HepG2 (cell line): ENCODE measurements at regions not wholly inside any gene's neighbourhood (a gene's known extent, or its start where the extent isn't known, plus 50 kb on each side); places are given as distances from the start of the nearest gene placed in this dataset.

ENCODE experiments used
- ARNTL ChIP-seq: sonication (generic); formaldehyde crosslinking; IDR thresholded peaks from 2 replicates; pipeline ENCODE4 v1.4.0; 2020; ENCODE audit warnings: mild to moderate bottlenecking, missing genetic modification reagents
- CSRNP1 ChIP-seq: sonication (generic); formaldehyde crosslinking; IDR thresholded peaks from 2 replicates; pipeline ENCODE4 v1.8.1; 2023; ENCODE audit warnings: mild to moderate bottlenecking, missing genetic modification reagents
- ELF1 ChIP-seq: sonication (generic); formaldehyde crosslinking; IDR thresholded peaks from 2 replicates; pipeline ENCODE4 v1.4.0; 2020; ENCODE audit warnings: missing genetic modification reagents
- ELK4 ChIP-seq: sonication (generic); formaldehyde crosslinking; IDR thresholded peaks from 2 replicates; pipeline ENCODE4 v1.9.0; 2021; ENCODE audit warnings: missing genetic modification reagents, borderline replicate concordance
- EP300 ChIP-seq, 3 experiments: sonication (generic) in 1 of 3; formaldehyde crosslinking in 1 of 3; IDR thresholded peaks; 2 replicates each; pipeline versions ENCODE4 v1.5.1 to v1.6.1; 2011 to 2020; ENCODE audit warnings: low read depth in 2 of 3, low read length in 2 of 3, borderline replicate concordance in 1 of 3, improper control_type of control experiment in 1 of 3, mild to moderate bottlenecking in 1 of 3, missing genetic modification reagents in 1 of 3, moderate library complexity in 1 of 3
- FOXM1 ChIP-seq: sonication (generic); formaldehyde crosslinking; IDR thresholded peaks from 2 replicates; pipeline ENCODE4 v1.5.0; 2020; ENCODE audit warnings: missing genetic modification reagents
- RAD21 ChIP-seq: fragments of 450-650 bp; formaldehyde crosslinking; IDR thresholded peaks from 2 replicates; pipeline ENCODE4 v1.5.0; 2020; ENCODE audit warnings: mild to moderate bottlenecking
- TAF15 ChIP-seq: fragments of 200-400 bp; formaldehyde crosslinking; IDR thresholded peaks from one replicate; pipeline ENCODE4 v1.6.1; 2018; ENCODE audit warnings: mild to moderate bottlenecking, low read depth, low read length; ENCODE audit not compliant: poor library complexity, severe bottlenecking
- USF2 ChIP-seq, 2 experiments: sonication (generic) in 1 of 2; formaldehyde crosslinking in 1 of 2; IDR thresholded peaks; 2 replicates each; pipeline versions ENCODE4 v1.5.1 to v1.6.1; 2011 to 2020; ENCODE audit warnings: borderline replicate concordance in 1 of 2, low read depth in 1 of 2, low read length in 1 of 2, mild to moderate bottlenecking in 1 of 2, missing genetic modification reagents in 1 of 2, moderate library complexity in 1 of 2
- ZIK1 ChIP-seq: sonication (generic); formaldehyde crosslinking; IDR thresholded peaks from 2 replicates; pipeline ENCODE4 v1.5.0; 2020; ENCODE audit warnings: mild to moderate bottlenecking, low read depth, missing genetic modification reagents, borderline replicate concordance
- ZNF263 ChIP-seq: sonication (generic); formaldehyde crosslinking; IDR thresholded peaks from 2 replicates; pipeline ENCODE4 v1.4.0; 2020; ENCODE audit warnings: missing genetic modification reagents
- ZNF570 ChIP-seq: sonication (generic); formaldehyde crosslinking; IDR thresholded peaks from 2 replicates; pipeline ENCODE4 v1.4.0; 2020; ENCODE audit warnings: mild to moderate bottlenecking, missing genetic modification reagents, borderline replicate concordance

GRCh38 chrX:91081873-91082272 lies 352.8 kb upstream of the PABPC5 start:
- TF ChIP-seq ZNF570 (CRISPR knock-in tag) (no peak), USF2 (IDR thresholded peaks at IDR 0.05; ENCODE audit: low read depth, low read length) (no peak), USF2 (CRISPR knock-in tag; IDR thresholded peaks at IDR 0.05; ENCODE audit: borderline replicate concordance) (no peak), ZIK1 (CRISPR knock-in tag) (no peak), ELF1 (no peak), FOXM1 (CRISPR knock-in tag) (no peak), TAF15 (no peak), EP300 (IDR thresholded peaks at IDR 0.05; ENCODE audit: low read depth in 2 of 2, low read length in 2 of 2) (no peak), EP300 (CRISPR knock-in tag; IDR thresholded peaks at IDR 0.05; ENCODE audit: borderline replicate concordance) (no peak), ELK4 (CRISPR knock-in tag) (no peak), RAD21 (CRISPR knock-in tag) (no peak), ARNTL (CRISPR knock-in tag) (no peak), CSRNP1 (no peak), ZNF263 (no peak)
